ENCODE measurements at regions not wholly inside any gene's neighbourhood (a gene's known extent, or its start where the extent isn't known, plus 50 kb on each side); places are given as distances from the start of the nearest gene placed in this dataset.

GRCh38 chr3:55413236-55413635 is 73.9 kb downstream of the WNT5A start:
- TF ChIP-seq CTCF (IDR thresholded peaks at IDR 0.05; ENCODE audit: insufficient read depth, low read length): no peak
- no peak overlapping the region for H3K4me3 ChIP-seq (ENCODE audit: low read depth, low read length)
- DNase-seq (ENCODE audit: low read depth): no peak

DNA sequence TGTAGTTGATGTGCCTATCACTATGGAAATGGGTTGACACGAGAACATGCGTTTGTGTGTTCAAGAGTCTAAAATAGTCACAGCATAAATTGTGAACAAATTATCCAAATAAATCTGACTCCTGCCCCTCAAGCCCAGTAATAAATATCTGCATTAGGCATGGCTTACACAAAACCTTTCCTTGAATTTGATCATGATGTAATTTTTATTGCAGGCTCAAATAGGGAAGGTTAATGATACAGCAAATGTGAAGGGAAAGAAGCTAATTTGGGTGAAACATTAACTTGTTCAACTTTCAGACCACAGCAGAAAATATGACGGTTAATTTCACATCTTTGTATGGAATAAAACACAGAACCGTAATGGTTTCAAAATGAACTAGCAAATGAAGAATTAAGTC is 74.6 kb downstream of the WNT5A start:
- no peak overlapping the region for H3K4me3 ChIP-seq (ENCODE audit: low read depth, low read length)
- no peak for DNase-seq (ENCODE audit: low read depth)
- TF ChIP-seq CTCF (IDR thresholded peaks at IDR 0.05; ENCODE audit: insufficient read depth, low read length): no peak

DNA sequence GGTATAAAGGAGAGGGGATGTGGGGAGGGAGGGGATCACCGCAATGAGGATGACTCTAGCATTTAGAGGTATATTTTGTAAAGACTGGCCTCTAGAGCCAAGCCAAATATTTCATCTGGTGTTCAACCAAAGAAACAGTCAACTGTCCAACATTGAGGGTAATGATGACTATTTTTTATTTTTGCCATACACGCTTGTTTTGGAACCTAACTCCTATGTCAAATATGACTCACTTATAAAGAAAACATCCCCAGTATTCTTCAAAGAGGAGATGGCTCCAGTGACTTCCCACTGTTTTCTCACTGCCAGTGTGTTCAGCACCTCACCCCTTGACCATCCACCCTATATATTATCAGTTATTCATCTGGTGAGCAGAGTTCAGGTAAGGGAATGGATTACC is 77.3 kb downstream of the WNT5A start:
- no peak overlapping the region for H3K4me3 ChIP-seq (ENCODE audit: low read depth, low read length)
- TF ChIP-seq CTCF (IDR thresholded peaks at IDR 0.05; ENCODE audit: insufficient read depth, low read length): no peak
- DNase-seq (ENCODE audit: low read depth): peak; percentile 19

- no peak for TF ChIP-seq CTCF (IDR thresholded peaks at IDR 0.05; ENCODE audit: insufficient read depth, low read length)
- no peak for DNase-seq (ENCODE audit: low read depth)
- H3K4me3 ChIP-seq (ENCODE audit: low read depth, low read length): no peak overlapping the region
Observed at GRCh38 chr3:55408193-55408826, 78.8 kb downstream of the WNT5A start.

- no peak overlapping the region for H3K4me3 ChIP-seq (ENCODE audit: low read depth, low read length)
- no peak for TF ChIP-seq CTCF (IDR thresholded peaks at IDR 0.05; ENCODE audit: insufficient read depth, low read length)
Observed at GRCh38 chr3:55407426-55407820, 79.7 kb downstream of the WNT5A start.

GRCh38 chr3:55406696-55407425 is 80.2 kb downstream of the WNT5A start:
- no peak overlapping the region for H3K4me3 ChIP-seq (ENCODE audit: low read depth, low read length)
- peak; percentile 17 for DNase-seq (ENCODE audit: low read depth)
- TF ChIP-seq CTCF (IDR thresholded peaks at IDR 0.05; ENCODE audit: insufficient read depth, low read length): no peak

More at GRCh38 chr3:55407426-55407820, 79.7 kb downstream of the WNT5A start:
- DNase-seq (ENCODE audit: low read depth): no peak

All from fibroblast of the aortic adventitia (primary cell).